ENCODE measurements at regions not wholly inside any gene's neighbourhood (a gene's known extent, or its start where the extent isn't known, plus 50 kb on each side); places are given as distances from the start of the nearest gene placed in this dataset.

DNA sequence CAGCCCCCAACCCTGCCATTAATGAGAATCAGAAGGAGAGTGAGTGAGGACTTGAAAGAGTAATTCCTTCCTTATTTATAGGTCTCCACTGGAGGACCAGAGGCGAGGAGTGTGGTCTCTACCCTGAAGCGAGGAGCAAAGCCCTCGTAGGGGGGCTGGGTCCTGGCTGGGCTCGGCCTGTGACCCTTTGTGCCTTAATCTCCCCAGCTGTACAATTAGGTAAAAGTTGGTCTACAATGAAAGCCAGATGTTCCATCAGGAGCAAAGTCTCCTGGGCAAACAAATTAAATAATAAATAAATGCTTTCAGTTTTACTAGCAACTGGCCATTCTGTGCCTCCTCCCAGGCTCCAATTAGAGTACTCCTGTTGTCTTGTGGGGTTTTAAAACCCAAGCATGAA is 523.5 kb upstream of the SALL1 start:
- TF ChIP-seq CTCF (IDR thresholded peaks at IDR 0.05; ENCODE audit: low read depth, low read length) = no peak
- TF ChIP-seq EZH2phosphoT487 (IDR thresholded peaks at IDR 0.05; ENCODE audit: low read depth) = no peak
